Choroid plexus epithelial cell (primary cell): ENCODE measurements at regions not wholly inside any gene's neighbourhood (a gene's known extent, or its start where the extent isn't known, plus 50 kb on each side); places are given as distances from the start of the nearest gene placed in this dataset.
"Not testable (repeated sequence)": the region's sequence is repeated elsewhere in the genome, so short reads cannot be mapped to it uniquely, and the experiment has no call there.

Experiments
- DNase-seq: peaks from one replicate; pipeline ENCODE4 v3.0.0-alpha.2; 2010; ENCODE audit warnings: low read depth
- H3K4me3 ChIP-seq: 2 replicates; pipeline ENCODE4 v1.5.1; 2011; ENCODE audit warnings: low read depth, mild to moderate bottlenecking, control low read depth, low read length, moderate library complexity
- CTCF ChIP-seq: conservative IDR thresholded peaks from 2 replicates; pipeline ENCODE4 v1.5.1; 2011; ENCODE audit warnings: low read depth, mild to moderate bottlenecking, control low read depth, inconsistent platforms, low read length, moderate library complexity

DNA sequence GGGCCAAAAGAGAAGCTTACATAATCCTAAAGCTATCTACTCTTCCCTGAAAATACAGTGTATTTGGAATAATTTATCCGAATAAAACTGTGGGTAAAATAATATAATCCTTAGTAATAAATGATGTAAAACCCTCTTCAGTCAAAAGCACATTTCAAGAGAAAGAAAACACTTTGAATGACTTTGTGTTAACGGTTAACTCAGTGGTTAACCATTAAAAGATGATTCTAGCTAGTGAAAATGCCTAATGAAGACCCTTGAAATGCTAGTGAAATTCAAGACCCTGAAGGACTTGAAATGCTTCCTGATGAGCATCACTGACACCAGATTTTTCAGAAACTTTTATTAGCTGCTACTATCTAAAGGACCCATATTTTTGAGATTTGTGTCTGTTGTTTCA lies 70.7 kb downstream of the COX7C start:
- TF ChIP-seq CTCF, result no peak
- H3K4me3 ChIP-seq, result no peak overlapping the region
- DNase-seq, result no peak

DNA sequence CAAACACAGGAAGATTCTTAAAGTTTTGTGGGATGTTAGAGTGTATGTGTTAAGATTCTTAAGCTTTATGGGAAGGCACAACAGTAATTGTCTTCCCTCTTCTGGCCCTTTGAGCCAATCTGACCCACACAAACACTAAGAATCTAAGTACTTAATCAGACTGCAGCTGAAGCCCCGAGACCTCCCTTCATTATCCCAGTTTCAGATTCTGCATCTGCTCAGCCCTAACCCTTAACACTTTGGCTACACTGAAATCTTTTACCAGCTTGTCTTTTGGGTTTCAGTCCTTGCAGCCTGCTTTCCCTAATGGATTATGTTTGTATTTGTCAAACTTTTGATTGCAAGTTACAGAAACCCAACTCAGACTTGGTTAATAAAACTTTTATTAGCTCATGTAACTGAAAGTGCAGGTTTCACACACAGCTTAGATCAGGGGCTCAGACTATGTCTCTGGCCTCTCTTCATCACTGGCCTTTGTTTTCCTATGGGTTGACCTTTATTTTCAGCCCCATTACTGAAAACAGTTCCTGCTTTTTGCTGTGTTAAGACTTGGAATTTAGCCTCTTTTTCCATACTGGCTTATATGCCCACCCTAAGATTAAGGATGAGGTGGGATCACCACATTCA lies 71.5 kb downstream of the COX7C start:
- DNase-seq, result no peak
- H3K4me3 ChIP-seq, result no peak overlapping the region
- no peak for TF ChIP-seq CTCF

GRCh38 chr5:86709157-86709881 lies 91.6 kb downstream of the COX7C start:
- no peak overlapping the region for H3K4me3 ChIP-seq
- DNase-seq, result no peak
- no peak for TF ChIP-seq CTCF

DNA sequence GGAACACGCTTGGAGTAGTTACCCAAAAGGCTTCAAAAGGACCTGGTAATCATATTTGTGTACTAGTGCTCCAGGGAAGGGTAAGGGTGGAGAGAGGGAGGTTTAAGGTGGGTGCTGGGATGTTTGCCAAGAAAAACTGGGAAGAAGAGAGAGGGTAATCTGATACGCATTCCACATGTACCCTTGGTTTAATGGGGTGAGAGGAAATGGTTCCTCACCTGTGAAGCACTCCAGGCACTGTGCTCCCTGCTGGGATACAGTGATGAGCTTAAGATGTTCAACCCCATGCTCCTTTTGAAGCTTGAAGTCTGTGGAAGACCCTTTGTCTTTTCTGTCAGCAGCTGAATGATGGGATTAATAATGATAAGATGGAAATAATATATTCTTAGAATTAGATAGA lies 98.4 kb downstream of the COX7C start:
- no peak overlapping the region for H3K4me3 ChIP-seq
- no peak for DNase-seq
- no peak for TF ChIP-seq CTCF

DNA sequence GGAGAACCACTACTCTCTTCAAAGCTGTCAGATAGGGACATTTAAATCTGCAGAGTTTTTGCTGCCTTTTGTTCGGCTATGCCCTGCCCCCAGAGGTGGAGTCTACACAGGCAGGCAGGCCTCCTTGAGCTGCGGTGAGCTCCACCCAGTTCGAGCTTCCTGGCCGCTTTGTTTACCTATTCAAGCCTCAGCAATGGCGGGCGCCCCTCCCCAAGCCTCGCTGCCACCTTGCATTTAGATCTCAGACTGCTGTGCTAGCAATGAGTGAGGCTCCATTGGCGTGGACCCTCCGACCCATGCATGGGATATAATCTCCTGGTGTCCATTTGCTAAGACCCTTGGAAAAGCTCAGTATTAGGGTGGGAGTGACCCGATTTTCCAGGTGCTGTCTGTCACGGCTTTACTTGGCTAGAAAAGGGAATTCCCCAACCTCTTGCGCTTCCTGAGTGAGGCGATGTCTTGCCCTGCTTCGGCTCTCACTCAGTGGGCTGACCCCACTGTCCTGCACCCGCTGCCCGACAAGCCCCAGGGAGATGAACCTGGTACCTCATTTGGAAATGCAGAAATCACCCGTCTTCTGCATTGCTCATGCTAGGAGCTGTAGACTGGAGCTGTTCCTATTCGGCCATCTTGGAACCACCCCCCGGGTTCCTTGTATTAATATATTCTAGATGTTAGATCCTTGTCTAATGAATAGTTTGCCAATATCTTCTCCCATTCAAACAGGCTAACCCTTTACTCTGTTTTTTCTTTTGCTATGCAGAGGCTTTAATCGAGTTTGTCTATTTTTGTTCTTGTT lies 113.8 kb downstream of the COX7C start:
- not testable (repeated sequence) for H3K4me3 ChIP-seq, DNase-seq

GRCh38 chr5:86735370-86735769 lies 117.6 kb downstream of the COX7C start:
- no peak for TF ChIP-seq CTCF
- DNase-seq, result no peak
- no peak overlapping the region for H3K4me3 ChIP-seq

DNA sequence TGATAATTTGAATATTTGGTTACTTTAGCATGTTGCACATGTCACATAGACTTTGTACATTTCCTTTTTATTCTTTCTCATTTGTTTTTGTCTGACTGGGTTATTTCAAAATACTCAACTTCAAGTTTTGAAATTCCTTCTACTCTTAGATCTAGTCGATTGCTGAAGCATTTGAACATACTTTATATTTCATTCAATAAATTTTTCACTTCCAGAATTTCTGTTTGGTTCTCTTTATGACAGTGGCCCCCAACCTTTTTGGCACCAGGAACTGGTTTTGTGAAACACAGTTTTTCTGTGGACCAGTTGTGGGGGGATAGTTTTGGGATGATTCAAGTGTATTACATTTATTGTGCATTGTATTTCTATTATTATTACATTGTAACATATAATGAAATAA lies 119.8 kb downstream of the COX7C start:
- no peak overlapping the region for H3K4me3 ChIP-seq
- DNase-seq, result no peak
- no peak for TF ChIP-seq CTCF
